ENCODE measurements at regions not wholly inside any gene's neighbourhood (a gene's known extent, or its start where the extent isn't known, plus 50 kb on each side); places are given as distances from the start of the nearest gene placed in this dataset.

DNA sequence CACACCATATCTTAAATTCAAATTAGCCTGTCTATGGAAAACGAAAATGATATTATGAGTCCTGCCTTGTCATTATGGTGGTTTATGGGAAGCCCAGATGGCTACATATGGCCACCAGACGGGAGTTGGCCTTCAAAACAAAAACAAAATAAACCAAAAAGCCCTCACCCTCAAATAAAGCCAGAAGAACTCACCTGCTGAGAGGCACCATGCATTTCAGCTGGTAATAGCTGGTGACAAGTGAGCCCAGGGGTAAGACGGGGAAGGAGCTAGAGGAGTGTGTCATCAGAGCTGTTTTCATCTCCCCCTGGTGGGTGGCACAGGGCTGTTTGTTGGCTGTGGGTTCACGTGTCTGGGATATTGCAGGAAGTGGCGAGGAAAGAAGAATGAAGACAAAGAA lies 152.9 kb downstream of the EFNB2 start:
- ChIA-PET CTCF (interaction anchor here (0.6 kb wide), 1 partner anchor 21 kb away, joined by 3 read pairs; no protein-coding TSS in a partner anchor), POLR2A (ENCODE audit: unreplicated experiment) (no interaction called here)
- H2AK5ac ChIP-seq (ENCODE audit: low read depth, low read length): no peak overlapping the region
- H3K27me3 ChIP-seq (ENCODE audit: control insufficient read depth, insufficient read depth, low read length): no peaks in the 10 kb centered on the region
- BruUV-seq (replicated peaks): no TSS peak
- H2BK120ac ChIP-seq (ENCODE audit: low read depth, low read length): no peak overlapping the region
- H3K9me3 ChIP-seq (ENCODE audit: control insufficient read depth, insufficient read depth, low read length): no peaks in the 10 kb centered on the region
- H3K4me2 ChIP-seq (ENCODE audit: low read depth, low read length): no peak overlapping the region
- H3K56ac ChIP-seq (ENCODE audit: extremely low read depth, insufficient read depth, low read length): no peak overlapping the region
- H3K4ac ChIP-seq (ENCODE audit: low read depth, low read length): no peak overlapping the region
- DNase-seq (no peak), ATAC-seq (ENCODE audit: low read depth) (no peak)
- no peaks in the 10 kb centered on the region for H3K79me1 ChIP-seq (ENCODE audit: low read depth in 1 of 2, low read length in 2 of 2)
- no peak overlapping the region for H2AK9ac ChIP-seq (replicated peaks; ENCODE audit: low read depth, low read length, poor library complexity)
- no peaks in the 10 kb centered on the region for H4K20me1 ChIP-seq (ENCODE audit: insufficient read depth, low read length)
- H3K36me3 ChIP-seq (ENCODE audit: control insufficient read depth, insufficient read depth, low read length): no peaks in the 10 kb centered on the region
- no peak overlapping the region for H4K91ac ChIP-seq (ENCODE audit: insufficient read depth, low read depth, low read length)
- H3K9ac ChIP-seq (ENCODE audit: low read depth, low read length): no peak overlapping the region
- H3K4me1 ChIP-seq (ENCODE audit: control insufficient read depth, insufficient read depth, low read length): peaks cover 6% of the 10 kb centered on the region; the same call in 1 of the 2 replicates
- no peak overlapping the region for H2BK5ac ChIP-seq (ENCODE audit: low read depth, low read length, poor library complexity, severe bottlenecking)
- H3K27ac ChIP-seq (ENCODE audit: insufficient read depth, low read length): no peak overlapping the region
- TF ChIP-seq MXI1 (IDR thresholded peaks at IDR 0.05; ENCODE audit: borderline replicate concordance, low read depth, low read length) (no peak), NFE2L2 (IDR thresholded peaks at IDR 0.05; ENCODE audit: low read depth, low read length) (no peak), MAZ (IDR thresholded peaks at IDR 0.05; ENCODE audit: borderline replicate concordance, low read depth, low read length) (no peak), POLR2A (IDR thresholded peaks at IDR 0.05; ENCODE audit: low read depth, low read length) (no peak), BHLHE40 (IDR thresholded peaks at IDR 0.05; ENCODE audit: low read depth, low read length) (no peak), FOS (IDR thresholded peaks at IDR 0.05; ENCODE audit: low read depth, low read length) (no peak)
- H2AFZ ChIP-seq (replicated peaks; ENCODE audit: low read length, poor library complexity): no peak overlapping the region
- H2BK15ac ChIP-seq (ENCODE audit: low read depth, low read length): no peak overlapping the region
- no CpG with 5 or more reads among the region's 5 CpGs for WGBS, 2 experiments (ENCODE audit: extremely low coverage in 2 of 2, insufficient read length in 1 of 2)
- H3K4me3 ChIP-seq (ENCODE audit: insufficient read depth, low read depth, low read length): no peak overlapping the region
- H3K9me1 ChIP-seq (ENCODE audit: insufficient read depth, low read length): no peaks in the 10 kb centered on the region; the same call in 1 of the 2 replicates
- in situ Hi-C loops (cut with MboI; ENCODE audit: low sequenced_read_pairs): no loop called here
- no peak overlapping the region for H2BK20ac ChIP-seq (ENCODE audit: low read depth, low read length)
- no peak overlapping the region for H3K23ac ChIP-seq (ENCODE audit: low read depth, low read length)
- intact Hi-C loops (cut with micrococcal nuclease): no loop called here
- dilution Hi-C loops (cut with HindIII; ENCODE audit: low sequenced_read_pairs, unreplicated experiment): no loop called here
- no peak overlapping the region for H4K8ac ChIP-seq (ENCODE audit: low read depth in 2 of 2, low read length in 2 of 2)
- H3K14ac ChIP-seq (replicated peaks; ENCODE audit: low read depth, low read length): no peak overlapping the region
- no peak overlapping the region for H3K18ac ChIP-seq (ENCODE audit: low read depth, low read length)
- no peak overlapping the region for H4K5ac ChIP-seq (ENCODE audit: low read depth, low read length)

All from IMR-90 (cell line).